Hepatocyte (in vitro differentiated cells): ENCODE measurements at regions not wholly inside any gene's neighbourhood (a gene's known extent, or its start where the extent isn't known, plus 50 kb on each side); places are given as distances from the start of the nearest gene placed in this dataset.

Source experiments
- DNase-seq: peaks from one replicate; pipeline ENCODE4 v3.0.0-alpha.2; 2016; ENCODE audit warnings: low spot score
- H2AFZ ChIP-seq: fragments of 200-600 bp; sonication (generic); 2 replicates; pipeline ENCODE4 v1.6.0; 2016; ENCODE audit warnings: antibody characterized with exemption, mild to moderate bottlenecking
- H3K27ac ChIP-seq: fragments of 200-600 bp; sonication (generic); 2 replicates; pipeline ENCODE4 v1.5.1; 2016; ENCODE audit warnings: mild to moderate bottlenecking
- H3K27me3 ChIP-seq: fragments of 200-600 bp; sonication (generic); 2 replicates; pipeline ENCODE4 v1.6.1; 2016
- H3K36me3 ChIP-seq: fragments of 200-600 bp; sonication (generic); replicated peaks from 2 replicates; pipeline ENCODE4 v1.5.1; 2016; ENCODE audit warnings: low read depth; ENCODE audit not compliant: insufficient read depth
- H3K4me1 ChIP-seq: fragments of 200-600 bp; sonication (generic); 2 replicates; pipeline ENCODE4 v1.5.1; 2016; ENCODE audit warnings: mild to moderate bottlenecking, moderate library complexity; ENCODE audit not compliant: insufficient read depth
- H3K4me2 ChIP-seq: fragments of 200-600 bp; sonication (generic); 2 replicates; pipeline ENCODE4 v1.6.0; 2016
- H3K4me3 ChIP-seq: fragments of 200-600 bp; sonication (generic); 2 replicates; pipeline ENCODE4 v1.5.1; 2016; ENCODE audit warnings: mild to moderate bottlenecking
- H3K79me2 ChIP-seq: fragments of 200-600 bp; sonication (generic); 2 replicates; pipeline ENCODE4 v1.6.0; 2017; ENCODE audit warnings: mild to moderate bottlenecking
- H3K9me2 ChIP-seq: fragments of 200-600 bp; sonication (generic); replicated peaks from 2 replicates; pipeline ENCODE4 v1.6.0; 2017; ENCODE audit warnings: mild to moderate bottlenecking; ENCODE audit not compliant: insufficient read depth
- H3K9me3 ChIP-seq: fragments of 200-600 bp; sonication (generic); 2 replicates; pipeline ENCODE4 v1.5.1; 2016; ENCODE audit warnings: low read depth, mild to moderate bottlenecking
- H4K20me1 ChIP-seq: fragments of 200-600 bp; sonication (generic); 2 replicates; pipeline ENCODE4 v1.6.0; 2016; ENCODE audit warnings: mild to moderate bottlenecking; ENCODE audit not compliant: insufficient read depth, poor library complexity, severe bottlenecking
- EZH2 ChIP-seq: fragments of 200-600 bp; sonication (generic); IDR thresholded peaks from 2 replicates; pipeline ENCODE4 v1.6.1; 2016; ENCODE audit warnings: antibody characterized with exemption, mild to moderate bottlenecking, borderline replicate concordance
- EZH2phosphoT487 ChIP-seq: fragments of 200-600 bp; sonication (generic); IDR thresholded peaks from one replicate; pipeline ENCODE4 v1.6.1; 2018; ENCODE audit warnings: antibody characterized with exemption, mild to moderate bottlenecking, low read depth, moderate library complexity; ENCODE audit not compliant: unreplicated experiment, severe bottlenecking
- WGBS: methylation state at CpG from one replicate; pipeline ENCODE4 v1.1.6; 2016; ENCODE audit warnings: low lambda C conversion rate; ENCODE audit errors: missing lambda C conversion rate; 5-methylcytosine and 5-hydroxymethylcytosine counted together
- TF ChIP-seq, protein P1 (sequence below): fragments of 200-600 bp; sonication (generic); IDR thresholded peaks from 2 replicates; pipeline ENCODE4 v1.5.1; 2016; ENCODE audit warnings: antibody characterized with exemption, mild to moderate bottlenecking; ENCODE audit not compliant: poor library complexity

- Histone ChIP-seq H2AFZ (no peak overlapping the region), H3K4me2 (no peak overlapping the region), H3K79me2 (no peaks in the 10 kb centered on the region), H3K36me3 (no peaks in the 10 kb centered on the region), H3K4me3 (no peak overlapping the region), H3K4me1 (no peaks in the 10 kb centered on the region), H3K27me3 (no peaks in the 10 kb centered on the region), H3K27ac (no peak overlapping the region), H3K9me2 (no peaks in the 10 kb centered on the region), H4K20me1 (no peaks in the 10 kb centered on the region), H3K9me3 (no peaks in the 10 kb centered on the region)
- DNase-seq, result peak; percentile 17
- TF ChIP-seq EZH2phosphoT487 (no peak), EZH2 (no peak)
- TF ChIP-seq, protein P1, sequence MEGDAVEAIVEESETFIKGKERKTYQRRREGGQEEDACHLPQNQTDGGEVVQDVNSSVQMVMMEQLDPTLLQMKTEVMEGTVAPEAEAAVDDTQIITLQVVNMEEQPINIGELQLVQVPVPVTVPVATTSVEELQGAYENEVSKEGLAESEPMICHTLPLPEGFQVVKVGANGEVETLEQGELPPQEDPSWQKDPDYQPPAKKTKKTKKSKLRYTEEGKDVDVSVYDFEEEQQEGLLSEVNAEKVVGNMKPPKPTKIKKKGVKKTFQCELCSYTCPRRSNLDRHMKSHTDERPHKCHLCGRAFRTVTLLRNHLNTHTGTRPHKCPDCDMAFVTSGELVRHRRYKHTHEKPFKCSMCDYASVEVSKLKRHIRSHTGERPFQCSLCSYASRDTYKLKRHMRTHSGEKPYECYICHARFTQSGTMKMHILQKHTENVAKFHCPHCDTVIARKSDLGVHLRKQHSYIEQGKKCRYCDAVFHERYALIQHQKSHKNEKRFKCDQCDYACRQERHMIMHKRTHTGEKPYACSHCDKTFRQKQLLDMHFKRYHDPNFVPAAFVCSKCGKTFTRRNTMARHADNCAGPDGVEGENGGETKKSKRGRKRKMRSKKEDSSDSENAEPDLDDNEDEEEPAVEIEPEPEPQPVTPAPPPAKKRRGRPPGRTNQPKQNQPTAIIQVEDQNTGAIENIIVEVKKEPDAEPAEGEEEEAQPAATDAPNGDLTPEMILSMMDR, result no peak
- 88% methylated on average over 2 of the region's 2 CpGs for WGBS
These were observed 648.4 kb downstream of the PLA2G4A start for GRCh38 chr1:187477103-187477502.

DNA sequence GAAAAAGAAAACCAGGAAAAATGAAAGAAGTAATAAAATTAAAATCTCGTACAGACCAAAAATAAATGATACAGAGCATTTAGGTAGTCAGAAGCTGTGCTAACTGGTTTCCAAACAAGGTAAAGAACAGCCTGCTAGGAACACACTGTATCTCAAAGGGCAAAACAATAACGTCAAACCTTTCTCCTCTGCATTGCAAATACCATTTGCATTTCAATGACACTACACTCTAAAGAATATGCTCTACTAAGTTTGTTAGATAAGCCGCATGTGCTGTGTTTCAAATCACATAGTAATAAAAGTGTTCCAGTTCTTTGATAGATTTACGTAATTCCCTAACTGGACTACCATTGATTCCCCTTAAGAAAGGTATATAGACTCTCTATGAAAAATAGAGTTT, 648.8 kb downstream of the PLA2G4A start:
- Histone ChIP-seq H3K4me2 (no peak overlapping the region), H3K36me3 (no peaks in the 10 kb centered on the region), H4K20me1 (no peaks in the 10 kb centered on the region), H2AFZ (no peak overlapping the region), H3K9me2 (no peaks in the 10 kb centered on the region), H3K4me1 (no peaks in the 10 kb centered on the region), H3K27me3 (no peaks in the 10 kb centered on the region), H3K4me3 (no peak overlapping the region), H3K27ac (no peak overlapping the region), H3K79me2 (no peaks in the 10 kb centered on the region), H3K9me3 (no peaks in the 10 kb centered on the region)
- DNase-seq, result no peak
- WGBS, result 69% methylated on average over 4 of the region's 4 CpGs
- TF ChIP-seq EZH2phosphoT487 (no peak), EZH2 (no peak)
- TF ChIP-seq, protein P1, result no peak

- Histone ChIP-seq H3K79me2 (no peaks in the 10 kb centered on the region), H3K9me2 (no peaks in the 10 kb centered on the region), H3K27me3 (no peaks in the 10 kb centered on the region), H3K4me3 (no peak overlapping the region), H3K4me2 (no peak overlapping the region), H4K20me1 (no peaks in the 10 kb centered on the region), H2AFZ (no peak overlapping the region), H3K36me3 (no peaks in the 10 kb centered on the region), H3K9me3 (no peaks in the 10 kb centered on the region), H3K27ac (no peak overlapping the region), H3K4me1 (no peaks in the 10 kb centered on the region)
- WGBS, result 81% methylated on average over 10 of the region's 10 CpGs
- no peak for TF ChIP-seq EZH2
- TF ChIP-seq, protein P1, result no peak
- no peak for TF ChIP-seq EZH2phosphoT487
- DNase-seq, result no peak
These were observed 652.9 kb downstream of the PLA2G4A start for GRCh38 chr1:187481581-187482148.

DNA sequence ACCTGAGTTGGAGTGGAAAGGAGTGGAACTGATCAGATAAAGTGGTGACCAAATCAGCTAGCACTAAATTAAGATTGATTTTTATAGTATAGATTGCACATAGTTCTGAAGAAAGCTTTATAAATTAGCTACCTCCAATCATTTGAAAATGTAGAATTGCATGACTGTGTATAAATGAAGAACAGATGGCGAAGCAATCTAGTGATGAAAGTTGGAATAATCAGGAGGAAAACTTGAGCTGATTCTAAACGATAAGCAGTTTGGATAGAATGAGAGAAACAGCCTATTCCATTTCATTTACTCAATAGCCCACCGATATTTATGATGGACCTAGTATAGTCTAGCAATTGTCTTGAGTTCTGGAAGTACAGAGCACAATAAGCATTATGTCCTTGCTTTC, 661.5 kb downstream of the PLA2G4A start:
- Histone ChIP-seq H3K4me1 (peaks cover 7% of the 10 kb centered on the region), H3K27ac (peak overlapping the region; percentile 66), H3K36me3 (no peaks in the 10 kb centered on the region), H3K4me3 (no peak overlapping the region), H3K9me2 (no peaks in the 10 kb centered on the region), H3K79me2 (no peaks in the 10 kb centered on the region), H2AFZ (no peak overlapping the region), H4K20me1 (no peaks in the 10 kb centered on the region), H3K4me2 (no peak overlapping the region), H3K9me3 (no peaks in the 10 kb centered on the region), H3K27me3 (no peaks in the 10 kb centered on the region)
- DNase-seq, result no peak
- no peak for TF ChIP-seq EZH2
- TF ChIP-seq, protein P1, result no peak
- no peak for TF ChIP-seq EZH2phosphoT487
- WGBS, result 78% methylated on average over 3 of the region's 3 CpGs
